Type B pancreatic cell (in vitro differentiated cells): ENCODE measurements at regions not wholly inside any gene's neighbourhood (a gene's known extent, or its start where the extent isn't known, plus 50 kb on each side); places are given as distances from the start of the nearest gene placed in this dataset.

ENCODE experiments used
- DNase-seq: peaks from one replicate; pipeline ENCODE4 v3.0.0; 2021; ENCODE audit warnings: mixed read lengths; ENCODE audit not compliant: unreplicated experiment; ENCODE audit errors: extremely low spot score
- H3K27ac Mint-ChIP-seq: 2 replicates; pipeline ENCODE4 v1.8.0; 2021; ENCODE audit warnings: mild to moderate bottlenecking, mixed read lengths
- H3K27me3 Mint-ChIP-seq: 2 replicates; pipeline ENCODE4 v1.8.0; 2021; ENCODE audit warnings: mixed read lengths
- H3K36me3 Mint-ChIP-seq: 2 replicates; pipeline ENCODE4 v1.8.0; 2021; ENCODE audit warnings: mixed read lengths
- H3K4me1 Mint-ChIP-seq: one replicate; pipeline ENCODE4 v1.8.0; 2021; ENCODE audit warnings: mixed read lengths; ENCODE audit not compliant: unreplicated experiment
- H3K4me3 Mint-ChIP-seq: 2 replicates; pipeline ENCODE4 v1.8.0; 2021; ENCODE audit warnings: mild to moderate bottlenecking, mixed read lengths
- H3K9me3 Mint-ChIP-seq: 2 replicates; pipeline ENCODE4 v1.8.0; 2021; ENCODE audit warnings: mixed read lengths
- CTCF ChIP-seq: fragments of 200-600 bp; sonication (generic); conservative IDR thresholded peaks from 2 replicates; pipeline ENCODE4 v1.5.0; 2021; ENCODE audit warnings: antibody characterized with exemption, mild to moderate bottlenecking

GRCh38 chr4:175480404-175480803, 331.7 kb downstream of the GPM6A start:
- Mint-ChIP-seq H3K36me3 (no peaks in the 10 kb centered on the region), H3K9me3 (no peaks in the 10 kb centered on the region), H3K4me1 (no peaks in the 10 kb centered on the region), H3K27ac (no peak overlapping the region), H3K4me3 (no peak overlapping the region), H3K27me3 (no peaks in the 10 kb centered on the region)
- TF ChIP-seq CTCF: no peak
- DNase-seq: no peak

- Mint-ChIP-seq H3K36me3 (no peaks in the 10 kb centered on the region), H3K4me1 (no peaks in the 10 kb centered on the region), H3K9me3 (peaks cover under 1% of the 10 kb centered on the region), H3K27me3 (no peaks in the 10 kb centered on the region), H3K27ac (no peak overlapping the region), H3K4me3 (no peak overlapping the region)
- no peak for TF ChIP-seq CTCF
- DNase-seq: no peak
These were observed 312.2 kb downstream of the GPM6A start for GRCh38 chr4:175499735-175500352.

GRCh38 chr4:175504318-175504717, 307.7 kb downstream of the GPM6A start:
- no peak for DNase-seq
- no peaks in the 10 kb centered on the region for H3K36me3 Mint-ChIP-seq
- H3K27me3 Mint-ChIP-seq: no peaks in the 10 kb centered on the region
- no peak overlapping the region for H3K4me3 Mint-ChIP-seq
- no peaks in the 10 kb centered on the region for H3K9me3 Mint-ChIP-seq
- no peak overlapping the region for H3K27ac Mint-ChIP-seq
- no peaks in the 10 kb centered on the region for H3K4me1 Mint-ChIP-seq
- no peak for TF ChIP-seq CTCF

GRCh38 chr4:175509320-175509719, 302.7 kb downstream of the GPM6A start:
- Mint-ChIP-seq H3K4me3 (no peak overlapping the region), H3K36me3 (no peaks in the 10 kb centered on the region), H3K27me3 (no peaks in the 10 kb centered on the region), H3K4me1 (no peaks in the 10 kb centered on the region), H3K27ac (no peak overlapping the region), H3K9me3 (no peaks in the 10 kb centered on the region)
- TF ChIP-seq CTCF: no peak
- DNase-seq: no peak

- no peak for DNase-seq
- no peak for TF ChIP-seq CTCF
- Mint-ChIP-seq H3K9me3 (no peaks in the 10 kb centered on the region), H3K36me3 (no peaks in the 10 kb centered on the region), H3K27ac (no peak overlapping the region), H3K4me1 (no peaks in the 10 kb centered on the region), H3K27me3 (no peaks in the 10 kb centered on the region), H3K4me3 (no peak overlapping the region)
These were observed 300.2 kb downstream of the GPM6A start for GRCh38 chr4:175511861-175512260.

- no peaks in the 10 kb centered on the region for H3K36me3 Mint-ChIP-seq
- H3K27ac Mint-ChIP-seq: no peak overlapping the region
- H3K4me1 Mint-ChIP-seq: no peaks in the 10 kb centered on the region
- no peak for TF ChIP-seq CTCF
- H3K9me3 Mint-ChIP-seq: no peaks in the 10 kb centered on the region
- no peak overlapping the region for H3K4me3 Mint-ChIP-seq
- H3K27me3 Mint-ChIP-seq: no peaks in the 10 kb centered on the region
- DNase-seq: no peak
These were observed 297.9 kb downstream of the GPM6A start for GRCh38 chr4:175514174-175514573.
